ENCODE measurements at regions not wholly inside any gene's neighbourhood (a gene's known extent, or its start where the extent isn't known, plus 50 kb on each side); places are given as distances from the start of the nearest gene placed in this dataset.

GRCh38 chr2:67970071-67970470 lies 92.7 kb downstream of the C1D start:
- TF ChIP-seq CTCF (IDR thresholded peaks at IDR 0.05) (no peak), POLR2A (IDR thresholded peaks at IDR 0.05) (no peak)
